Smooth muscle cell (in vitro differentiated cells): ENCODE measurements at regions not wholly inside any gene's neighbourhood (a gene's known extent, or its start where the extent isn't known, plus 50 kb on each side); places are given as distances from the start of the nearest gene placed in this dataset.

Experiments used
- DNase-seq: peaks from one replicate; lab custom pipeline; 2025; ENCODE audit not compliant: unreplicated experiment; lab: John Stamatoyannopoulos, UW
- H2AFZ ChIP-seq: fragments of 200-600 bp; sonication (generic); 2 replicates; pipeline ENCODE4 v1.6.0; 2016; ENCODE audit warnings: antibody characterized with exemption, low read depth, mild to moderate bottlenecking
- H3F3A ChIP-seq: fragments of 200-600 bp; sonication (generic); 2 replicates; pipeline ENCODE4 v1.6.0; 2017; ENCODE audit warnings: antibody characterized with exemption, low read depth
- H3K27ac ChIP-seq: fragments of 200-600 bp; sonication (generic); 2 replicates; pipeline ENCODE4 v1.5.1; 2016; ENCODE audit warnings: low read depth, mild to moderate bottlenecking
- H3K27me3 ChIP-seq: fragments of 200-600 bp; sonication (generic); 2 replicates; pipeline ENCODE4 v1.6.1; 2016; ENCODE audit warnings: low read depth, mild to moderate bottlenecking
- H3K36me3 ChIP-seq: fragments of 200-600 bp; sonication (generic); 2 replicates; pipeline ENCODE4 v1.5.1; 2016; ENCODE audit warnings: low read depth
- H3K4me1 ChIP-seq: fragments of 200-600 bp; sonication (generic); 2 replicates; pipeline ENCODE4 v1.5.1; 2016; ENCODE audit warnings: low read depth
- H3K4me2 ChIP-seq: fragments of 200-600 bp; sonication (generic); 2 replicates; pipeline ENCODE4 v1.6.0; 2016; ENCODE audit warnings: mild to moderate bottlenecking
- H3K4me3 ChIP-seq: fragments of 200-600 bp; sonication (generic); 2 replicates; pipeline ENCODE4 v1.5.1; 2016; ENCODE audit warnings: mild to moderate bottlenecking
- H3K79me2 ChIP-seq: fragments of 200-600 bp; sonication (generic); 2 replicates; pipeline ENCODE4 v1.6.0; 2016; ENCODE audit warnings: low read depth, mild to moderate bottlenecking
- H3K9ac ChIP-seq: fragments of 200-600 bp; sonication (generic); 2 replicates; pipeline ENCODE4 v1.6.0; 2016; ENCODE audit warnings: low read depth
- H3K9me3 ChIP-seq: fragments of 200-600 bp; sonication (generic); replicated peaks from 2 replicates; pipeline ENCODE4 v1.5.1; 2016; ENCODE audit warnings: low read depth
- H4K20me1 ChIP-seq: fragments of 200-600 bp; sonication (generic); 2 replicates; pipeline ENCODE4 v1.6.0; 2016; ENCODE audit warnings: low read depth
- WGBS: methylation state at CpG from one replicate; pipeline ENCODE4 v1.1.7; 2016; ENCODE audit warnings: low lambda C conversion rate; 5-methylcytosine and 5-hydroxymethylcytosine counted together
- TF ChIP-seq, protein P1 (sequence below): fragments of 200-600 bp; sonication (generic); IDR thresholded peaks from 2 replicates; pipeline ENCODE4 v1.5.1; 2017; ENCODE audit warnings: borderline replicate concordance, mild to moderate bottlenecking, antibody characterized with exemption; ENCODE audit not compliant: insufficient read depth, poor library complexity, severe bottlenecking

DNA sequence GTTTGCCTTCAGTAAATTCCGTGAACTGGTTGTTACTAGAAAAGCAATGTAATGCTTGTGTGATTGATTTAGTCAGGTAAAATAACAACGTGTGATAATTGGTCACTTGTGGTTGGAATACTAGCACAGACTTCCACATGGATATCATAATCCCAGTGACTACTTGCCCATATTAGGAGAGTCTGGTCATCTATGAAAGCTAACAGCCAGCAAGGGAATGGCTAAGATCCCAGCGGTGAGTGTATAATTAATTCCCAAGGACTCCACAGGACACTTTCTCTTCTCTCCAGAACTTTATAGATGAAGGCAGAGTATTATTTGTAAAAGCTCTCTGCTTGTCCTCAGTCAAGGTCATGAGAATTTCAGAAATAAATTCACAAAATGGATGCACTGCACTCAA, 662.6 kb upstream of the TEX47 start:
- Histone ChIP-seq H3K27me3 (no peaks in the 10 kb centered on the region), H3F3A (no peaks in the 10 kb centered on the region), H3K9me3 (no peaks in the 10 kb centered on the region), H3K4me1 (no peaks in the 10 kb centered on the region), H3K36me3 (no peaks in the 10 kb centered on the region), H3K4me2 (no peak overlapping the region), H3K4me3 (no peak overlapping the region), H4K20me1 (no peaks in the 10 kb centered on the region), H2AFZ (no peak overlapping the region), H3K9ac (no peak overlapping the region), H3K79me2 (no peaks in the 10 kb centered on the region), H3K27ac (no peak overlapping the region)
- TF ChIP-seq, protein P1, sequence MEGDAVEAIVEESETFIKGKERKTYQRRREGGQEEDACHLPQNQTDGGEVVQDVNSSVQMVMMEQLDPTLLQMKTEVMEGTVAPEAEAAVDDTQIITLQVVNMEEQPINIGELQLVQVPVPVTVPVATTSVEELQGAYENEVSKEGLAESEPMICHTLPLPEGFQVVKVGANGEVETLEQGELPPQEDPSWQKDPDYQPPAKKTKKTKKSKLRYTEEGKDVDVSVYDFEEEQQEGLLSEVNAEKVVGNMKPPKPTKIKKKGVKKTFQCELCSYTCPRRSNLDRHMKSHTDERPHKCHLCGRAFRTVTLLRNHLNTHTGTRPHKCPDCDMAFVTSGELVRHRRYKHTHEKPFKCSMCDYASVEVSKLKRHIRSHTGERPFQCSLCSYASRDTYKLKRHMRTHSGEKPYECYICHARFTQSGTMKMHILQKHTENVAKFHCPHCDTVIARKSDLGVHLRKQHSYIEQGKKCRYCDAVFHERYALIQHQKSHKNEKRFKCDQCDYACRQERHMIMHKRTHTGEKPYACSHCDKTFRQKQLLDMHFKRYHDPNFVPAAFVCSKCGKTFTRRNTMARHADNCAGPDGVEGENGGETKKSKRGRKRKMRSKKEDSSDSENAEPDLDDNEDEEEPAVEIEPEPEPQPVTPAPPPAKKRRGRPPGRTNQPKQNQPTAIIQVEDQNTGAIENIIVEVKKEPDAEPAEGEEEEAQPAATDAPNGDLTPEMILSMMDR: no peak
- WGBS: 75% methylated on average over 3 of the region's 3 CpGs
- no peak for DNase-seq

DNA sequence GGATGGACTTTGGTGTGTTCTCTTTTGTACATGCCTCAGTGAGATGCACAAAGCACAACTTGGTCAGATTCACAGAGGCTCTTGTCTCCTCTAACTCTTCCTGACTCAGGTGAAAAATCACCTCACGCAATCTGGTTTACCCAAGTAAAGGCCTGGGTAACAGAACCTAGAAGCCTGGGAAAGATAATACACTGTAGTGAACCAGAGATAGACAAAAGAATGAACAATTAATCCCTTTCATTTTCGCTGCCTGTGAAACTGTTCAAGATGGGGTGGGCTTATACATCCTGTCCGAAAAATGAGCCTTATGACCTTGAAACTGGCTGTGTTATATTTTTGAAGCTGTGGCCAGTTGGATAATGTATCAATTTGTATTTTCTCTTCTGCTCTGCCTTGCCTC, 678.9 kb upstream of the TEX47 start:
- H3K4me2 ChIP-seq: no peak overlapping the region
- TF ChIP-seq, protein P1: no peak
- H3K27ac ChIP-seq: no peak overlapping the region
- 83% methylated on average over 3 of the region's 3 CpGs for WGBS
- H3K9me3 ChIP-seq: no peaks in the 10 kb centered on the region
- no peaks in the 10 kb centered on the region for H3K36me3 ChIP-seq
- no peak for DNase-seq
- H3K9ac ChIP-seq: no peak overlapping the region
- H3K27me3 ChIP-seq: no peaks in the 10 kb centered on the region
- H3K4me3 ChIP-seq: no peak overlapping the region
- no peaks in the 10 kb centered on the region for H3K4me1 ChIP-seq
- no peaks in the 10 kb centered on the region for H4K20me1 ChIP-seq
- H2AFZ ChIP-seq: no peak overlapping the region
- H3F3A ChIP-seq: no peaks in the 10 kb centered on the region
- no peaks in the 10 kb centered on the region for H3K79me2 ChIP-seq

DNA sequence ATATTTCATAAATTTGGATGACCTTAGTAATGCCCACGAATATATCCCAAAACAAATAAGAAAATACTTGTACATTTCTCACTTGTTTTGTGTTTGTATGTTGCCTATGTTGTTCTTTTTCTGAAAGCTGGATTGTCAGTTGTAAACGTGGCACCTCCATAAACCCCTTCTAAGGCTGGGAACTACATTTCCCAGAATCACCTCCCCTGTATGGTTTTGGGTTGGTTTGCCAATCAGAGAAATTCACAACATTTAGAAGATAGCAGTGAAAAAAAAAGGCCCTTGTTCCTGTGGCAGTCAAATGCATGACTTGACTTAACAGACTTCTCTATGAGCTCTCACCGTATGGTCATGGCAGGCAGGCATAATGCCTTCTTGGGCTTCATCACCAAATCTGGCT, 676.3 kb upstream of the STEAP1 start:
- Histone ChIP-seq H3K9ac (no peak overlapping the region), H3K36me3 (no peaks in the 10 kb centered on the region), H3K27ac (no peak overlapping the region), H3F3A (no peaks in the 10 kb centered on the region), H2AFZ (no peak overlapping the region), H3K4me1 (no peaks in the 10 kb centered on the region), H3K4me2 (no peak overlapping the region), H3K27me3 (no peaks in the 10 kb centered on the region), H3K79me2 (no peaks in the 10 kb centered on the region), H3K9me3 (no peaks in the 10 kb centered on the region), H4K20me1 (no peaks in the 10 kb centered on the region), H3K4me3 (no peak overlapping the region)
- DNase-seq: no peak
- TF ChIP-seq, protein P1: no peak
- 79% methylated on average over 3 of the region's 3 CpGs for WGBS

DNA sequence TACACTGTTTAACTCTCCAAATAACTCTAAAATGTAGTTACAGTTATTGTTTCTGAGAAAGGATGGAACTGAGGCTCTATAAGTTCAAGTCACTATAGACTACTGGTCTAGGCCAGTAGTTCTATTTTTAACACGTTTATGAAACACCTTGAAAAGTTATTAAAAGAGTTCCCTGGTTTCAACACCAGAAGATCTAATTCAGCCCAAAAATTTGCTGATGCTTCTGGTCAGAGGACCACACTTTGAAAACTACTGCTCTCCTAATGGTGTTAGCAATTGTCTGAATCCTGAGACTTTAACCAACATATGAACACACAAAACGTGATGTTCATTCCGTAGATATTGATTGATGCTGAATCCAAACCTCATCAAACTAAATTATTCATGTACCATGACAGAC, 658.6 kb upstream of the STEAP1 start:
- Histone ChIP-seq H3K79me2 (no peaks in the 10 kb centered on the region), H3K9ac (no peak overlapping the region), H3K27ac (no peak overlapping the region), H3K9me3 (no peaks in the 10 kb centered on the region), H3K36me3 (no peaks in the 10 kb centered on the region), H3F3A (no peaks in the 10 kb centered on the region), H3K4me3 (no peak overlapping the region), H4K20me1 (no peaks in the 10 kb centered on the region), H3K4me1 (no peaks in the 10 kb centered on the region), H3K27me3 (no peaks in the 10 kb centered on the region), H2AFZ (no peak overlapping the region), H3K4me2 (no peak overlapping the region)
- TF ChIP-seq, protein P1: no peak
- no peak for DNase-seq
- WGBS: 79% methylated on average over 3 of the region's 3 CpGs
